GM12874 (cell line): ENCODE measurements at regions not wholly inside any gene's neighbourhood (a gene's known extent, or its start where the extent isn't known, plus 50 kb on each side); places are given as distances from the start of the nearest gene placed in this dataset.

Experiments used
- CTCF ChIP-seq: IDR thresholded peaks from 2 replicates; pipeline ENCODE4 v1.5.1; 2011; ENCODE audit warnings: low read depth, mild to moderate bottlenecking, control low read depth, low read length, moderate library complexity; ENCODE audit not compliant: insufficient read depth

GRCh38 chr3:18988614-18989229, 159.6 kb upstream of the KCNH8 start:
- no peak for TF ChIP-seq CTCF

DNA sequence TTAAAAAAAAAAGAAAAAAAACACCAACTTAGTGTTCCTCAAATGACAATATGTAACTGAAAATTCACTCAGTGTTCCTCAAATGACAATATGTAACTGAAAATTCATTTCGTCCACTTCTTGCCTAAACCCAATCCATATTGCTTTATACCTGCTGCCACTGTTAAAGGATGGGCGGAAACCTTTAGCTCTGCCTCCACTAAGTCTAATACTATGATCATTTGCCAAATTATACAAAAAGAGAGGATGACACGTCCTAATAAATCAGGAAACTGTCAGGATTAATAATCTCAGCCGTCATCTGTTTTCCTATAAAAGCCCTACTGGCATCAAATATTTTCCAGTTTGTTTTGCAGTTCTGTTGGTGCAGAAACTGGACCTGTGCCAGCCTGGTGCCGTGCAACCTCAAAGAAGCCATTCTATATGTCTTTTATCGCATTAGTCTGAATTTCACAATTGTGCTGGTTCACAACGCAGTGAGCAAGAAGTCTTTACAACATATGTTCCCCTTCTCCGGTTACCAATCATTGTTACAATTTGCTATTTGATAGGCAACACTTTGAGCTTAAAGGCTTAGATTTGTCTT, 160.4 kb upstream of the KCNH8 start:
- no peak for TF ChIP-seq CTCF

DNA sequence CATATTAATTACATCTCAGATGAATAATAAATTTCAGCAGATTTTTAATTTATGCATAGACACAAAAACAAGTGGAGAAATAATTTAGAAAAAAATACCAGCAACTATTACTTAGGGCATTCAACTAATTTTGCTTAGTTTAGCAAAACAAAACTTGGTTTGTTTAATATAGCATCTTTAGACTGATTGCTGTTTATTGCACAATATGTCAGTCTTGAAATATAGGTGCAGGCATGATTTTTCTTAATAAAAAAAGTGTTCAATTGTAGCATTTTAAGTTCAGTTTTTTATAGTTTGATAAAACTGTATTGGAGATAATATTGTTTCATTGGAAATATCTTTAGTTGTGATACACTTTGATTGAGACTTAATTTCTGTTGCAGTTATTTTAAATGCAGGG, 161.2 kb upstream of the KCNH8 start:
- TF ChIP-seq CTCF, result no peak

GRCh38 chr3:18982920-18983319, 165.4 kb upstream of the KCNH8 start:
- no peak for TF ChIP-seq CTCF

GRCh38 chr3:18968120-18968519, 180.2 kb upstream of the KCNH8 start:
- no peak for TF ChIP-seq CTCF

GRCh38 chr3:18965781-18966180, 182.5 kb upstream of the KCNH8 start:
- TF ChIP-seq CTCF, result no peak

DNA sequence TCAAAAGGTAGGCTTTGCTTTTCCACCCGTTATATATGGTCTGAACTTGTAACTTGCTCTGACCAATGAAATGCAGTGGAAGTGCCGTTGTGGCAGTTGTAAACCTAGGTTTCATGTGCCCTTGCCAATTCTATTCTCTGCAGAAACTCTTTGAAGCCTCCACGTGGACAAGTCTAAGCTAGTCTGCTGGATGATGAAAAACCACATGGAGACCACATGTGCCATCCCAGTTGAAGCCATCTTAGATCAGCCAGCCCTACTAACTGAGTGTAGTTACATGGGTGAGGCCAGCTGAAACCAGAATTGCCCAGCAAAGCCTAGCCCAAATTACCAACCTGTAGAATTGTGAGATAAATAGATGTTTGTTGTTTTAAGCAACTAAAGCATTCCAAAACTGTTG, 183.7 kb upstream of the KCNH8 start:
- no peak for TF ChIP-seq CTCF
